ENCODE measurements at regions not wholly inside any gene's neighbourhood (a gene's known extent, or its start where the extent isn't known, plus 50 kb on each side); places are given as distances from the start of the nearest gene placed in this dataset.

DNA sequence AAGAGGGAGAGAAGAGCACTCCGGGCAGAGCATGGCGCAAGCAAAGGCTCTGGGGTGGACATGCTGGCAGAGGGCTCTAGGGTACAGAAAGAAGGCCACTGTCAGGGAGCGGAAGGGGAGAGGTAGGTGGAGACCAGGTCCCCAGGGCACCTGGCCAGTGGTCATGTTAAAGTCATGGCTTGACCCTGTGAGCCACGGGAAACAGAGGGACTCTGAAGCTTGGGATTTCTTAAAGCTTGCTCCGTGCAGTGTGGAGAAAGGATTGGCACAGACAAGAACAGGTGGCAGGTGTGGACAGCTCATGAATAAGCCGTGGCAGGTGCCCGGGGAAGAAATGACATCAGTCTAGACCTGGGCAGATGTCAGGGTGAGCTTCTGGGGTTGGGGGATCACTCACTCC is 413.8 kb downstream of the BCL11B start:
- Histone ChIP-seq H2AFZ (no peak overlapping the region), H3K36me3 (ENCODE audit: low read depth) (no peaks in the 10 kb centered on the region), H3K4me1 (ENCODE audit: insufficient read depth) (no peaks in the 10 kb centered on the region), H3K9me2 (ENCODE audit: insufficient read depth) (no peaks in the 10 kb centered on the region), H3K9me3 (ENCODE audit: low read depth) (no peaks in the 10 kb centered on the region), H3K9ac (no peak overlapping the region), H3K27me3 (replicated peaks; ENCODE audit: insufficient read depth) (no peaks in the 10 kb centered on the region), H4K20me1 (ENCODE audit: insufficient read depth) (no peaks in the 10 kb centered on the region), H3F3A (ENCODE audit: insufficient read depth) (no peaks in the 10 kb centered on the region), H3K27ac (no peak overlapping the region), H3K79me2 (ENCODE audit: insufficient read depth) (no peaks in the 10 kb centered on the region), H3K4me3 (no peak overlapping the region), H3K4me2 (ENCODE audit: unreplicated experiment) (no peak overlapping the region)
- no peak for DNase-seq
- in situ Hi-C loops (cut with MboI) = no loop called here
- 49 to 56% methylated on average over 7 of the region's 7 CpGs for WGBS, 2 experiments (ENCODE audit: low coverage in 1 of 2, low lambda C conversion rate in 2 of 2, missing lambda C conversion rate in 2 of 2)
- TF ChIP-seq EZH2phosphoT487 (IDR thresholded peaks at IDR 0.05; ENCODE audit: insufficient read depth, low read depth) (no peak), EZH2 (IDR thresholded peaks at IDR 0.05; ENCODE audit: insufficient read depth, poor library complexity, severe bottlenecking) (no peak)

DNA sequence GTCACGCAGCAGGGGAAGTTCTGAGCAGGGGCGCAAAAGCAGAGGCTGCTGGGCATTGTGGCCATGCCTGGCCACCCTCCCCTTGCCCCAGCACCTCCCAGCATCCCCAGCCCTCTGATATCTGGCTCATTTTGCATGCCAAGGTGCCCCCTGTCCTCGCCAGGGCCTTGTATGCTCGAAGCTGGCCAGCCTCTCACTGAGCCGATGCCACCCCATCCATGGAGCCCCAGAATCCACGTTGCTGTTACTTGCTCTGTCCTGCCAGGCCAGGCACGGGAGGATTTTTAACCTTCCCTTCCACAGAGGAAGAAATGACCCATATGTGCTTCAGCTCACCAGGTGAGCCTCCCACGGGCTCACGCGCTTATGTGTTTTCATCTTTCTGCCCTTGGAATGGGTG is 413.4 kb downstream of the BCL11B start:
- Histone ChIP-seq H2AFZ (no peak overlapping the region), H3K4me2 (ENCODE audit: unreplicated experiment) (no peak overlapping the region), H3K9me2 (ENCODE audit: insufficient read depth) (no peaks in the 10 kb centered on the region), H3K4me3 (no peak overlapping the region), H4K20me1 (ENCODE audit: insufficient read depth) (no peaks in the 10 kb centered on the region), H3F3A (ENCODE audit: insufficient read depth) (no peaks in the 10 kb centered on the region), H3K9me3 (ENCODE audit: low read depth) (no peaks in the 10 kb centered on the region), H3K9ac (no peak overlapping the region), H3K27me3 (replicated peaks; ENCODE audit: insufficient read depth) (no peaks in the 10 kb centered on the region), H3K36me3 (ENCODE audit: low read depth) (no peaks in the 10 kb centered on the region), H3K79me2 (ENCODE audit: insufficient read depth) (no peaks in the 10 kb centered on the region), H3K27ac (no peak overlapping the region), H3K4me1 (ENCODE audit: insufficient read depth) (no peaks in the 10 kb centered on the region)
- no peak for TF ChIP-seq EZH2phosphoT487 (IDR thresholded peaks at IDR 0.05; ENCODE audit: insufficient read depth, low read depth)
- no peak for TF ChIP-seq EZH2 (IDR thresholded peaks at IDR 0.05; ENCODE audit: insufficient read depth, poor library complexity, severe bottlenecking)
- no peak for DNase-seq
- in situ Hi-C loops (cut with MboI) = no loop called here
- WGBS, 2 experiments (ENCODE audit: low coverage in 1 of 2, low lambda C conversion rate in 2 of 2, missing lambda C conversion rate in 2 of 2) = 54 to 57% methylated on average over 10 of the region's 10 CpGs

DNA sequence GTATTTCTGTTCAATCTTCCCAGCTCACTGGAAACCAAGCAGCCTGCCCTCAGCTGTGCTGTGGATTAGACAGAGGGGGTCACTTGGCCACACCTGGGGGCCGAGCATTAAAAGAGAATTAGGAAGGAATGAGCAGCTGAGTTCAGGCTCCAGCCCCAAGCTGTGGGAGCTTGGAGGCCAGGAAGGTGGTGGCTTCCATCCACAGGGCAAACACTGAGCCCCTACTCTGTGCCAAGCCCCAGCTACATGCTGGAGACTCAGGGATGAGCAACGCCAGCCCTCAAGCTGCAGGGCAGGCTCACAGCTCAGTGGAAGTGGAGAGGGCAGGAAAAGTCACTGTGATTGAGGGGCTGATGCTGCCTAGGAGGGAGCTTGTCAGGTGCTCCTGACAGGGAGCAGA is 412.7 kb downstream of the BCL11B start:
- no peaks in the 10 kb centered on the region for H3K27me3 ChIP-seq (replicated peaks; ENCODE audit: insufficient read depth)
- H3K4me1 ChIP-seq (ENCODE audit: insufficient read depth) = no peaks in the 10 kb centered on the region
- no peaks in the 10 kb centered on the region for H3K9me3 ChIP-seq (ENCODE audit: low read depth)
- no peaks in the 10 kb centered on the region for H3K9me2 ChIP-seq (ENCODE audit: insufficient read depth)
- no peaks in the 10 kb centered on the region for H3K36me3 ChIP-seq (ENCODE audit: low read depth)
- in situ Hi-C loops (cut with MboI) = no loop called here
- H2AFZ ChIP-seq = no peak overlapping the region
- no peaks in the 10 kb centered on the region for H3K79me2 ChIP-seq (ENCODE audit: insufficient read depth)
- 33 to 41% methylated on average over 2 of the region's 2 CpGs for WGBS, 2 experiments (ENCODE audit: low coverage in 1 of 2, low lambda C conversion rate in 2 of 2, missing lambda C conversion rate in 2 of 2)
- H3F3A ChIP-seq (ENCODE audit: insufficient read depth) = no peaks in the 10 kb centered on the region
- TF ChIP-seq EZH2phosphoT487 (IDR thresholded peaks at IDR 0.05; ENCODE audit: insufficient read depth, low read depth) (no peak), EZH2 (IDR thresholded peaks at IDR 0.05; ENCODE audit: insufficient read depth, poor library complexity, severe bottlenecking) (no peak)
- no peak for DNase-seq
- H3K4me3 ChIP-seq = no peak overlapping the region
- no peaks in the 10 kb centered on the region for H4K20me1 ChIP-seq (ENCODE audit: insufficient read depth)
- H3K9ac ChIP-seq = no peak overlapping the region
- H3K4me2 ChIP-seq (ENCODE audit: unreplicated experiment) = no peak overlapping the region
- no peak overlapping the region for H3K27ac ChIP-seq

DNA sequence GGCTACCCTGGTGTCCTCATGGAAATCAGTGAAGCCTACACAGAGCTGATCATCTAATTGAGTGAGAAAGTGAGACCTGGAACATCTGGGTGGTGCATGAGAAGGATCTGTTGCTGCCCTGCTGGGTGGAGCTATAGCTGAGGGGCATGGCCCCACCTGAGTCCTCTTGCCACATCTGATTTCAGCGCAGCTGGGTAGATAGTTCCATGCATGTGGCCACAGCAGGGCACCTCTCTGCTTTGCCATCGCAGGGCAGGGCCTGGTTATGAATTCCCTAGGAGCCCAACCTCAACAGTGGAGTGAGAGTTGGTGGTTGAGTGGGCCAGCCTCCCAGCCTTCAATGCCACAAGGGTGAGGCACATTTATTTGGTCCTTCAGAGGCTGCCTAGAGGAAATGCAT is 407.8 kb downstream of the BCL11B start:
- WGBS, 2 experiments (ENCODE audit: low coverage in 1 of 2, low lambda C conversion rate in 2 of 2, missing lambda C conversion rate in 2 of 2) = 32 to 43% methylated on average over 2 of the region's 2 CpGs
- Histone ChIP-seq H3K4me2 (ENCODE audit: unreplicated experiment) (no peak overlapping the region), H3K27me3 (replicated peaks; ENCODE audit: insufficient read depth) (no peaks in the 10 kb centered on the region), H3F3A (ENCODE audit: insufficient read depth) (no peaks in the 10 kb centered on the region), H3K9me3 (ENCODE audit: low read depth) (no peaks in the 10 kb centered on the region), H3K27ac (no peak overlapping the region), H3K4me3 (no peak overlapping the region), H3K9ac (no peak overlapping the region), H3K36me3 (ENCODE audit: low read depth) (no peaks in the 10 kb centered on the region), H3K4me1 (ENCODE audit: insufficient read depth) (no peaks in the 10 kb centered on the region), H4K20me1 (ENCODE audit: insufficient read depth) (no peaks in the 10 kb centered on the region), H3K9me2 (ENCODE audit: insufficient read depth) (no peaks in the 10 kb centered on the region), H2AFZ (no peak overlapping the region), H3K79me2 (ENCODE audit: insufficient read depth) (no peaks in the 10 kb centered on the region)
- in situ Hi-C loops (cut with MboI) = no loop called here
- no peak for DNase-seq
- TF ChIP-seq EZH2phosphoT487 (IDR thresholded peaks at IDR 0.05; ENCODE audit: insufficient read depth, low read depth) (no peak), EZH2 (IDR thresholded peaks at IDR 0.05; ENCODE audit: insufficient read depth, poor library complexity, severe bottlenecking) (no peak)

DNA sequence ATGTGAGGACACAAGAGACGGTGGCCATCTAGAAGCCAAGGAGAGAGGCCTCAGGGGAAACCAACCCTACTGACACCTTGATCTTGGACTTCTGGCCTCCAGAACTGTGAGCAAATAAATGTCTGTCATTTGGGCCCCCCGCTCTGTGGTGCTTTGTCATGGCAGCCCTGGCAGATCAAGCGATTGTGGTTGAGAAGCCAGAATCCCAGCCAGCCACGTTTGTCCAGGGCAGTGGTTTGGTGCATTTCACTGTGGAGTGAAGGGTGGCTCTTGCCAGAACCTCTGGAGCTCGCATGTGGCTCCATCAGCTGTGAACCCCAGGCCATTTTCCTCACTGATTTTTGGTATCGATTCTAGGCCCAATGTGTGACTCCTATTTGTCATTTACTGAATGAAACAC is 404.9 kb downstream of the BCL11B start:
- Histone ChIP-seq H3K9me3 (ENCODE audit: low read depth) (no peaks in the 10 kb centered on the region), H3F3A (ENCODE audit: insufficient read depth) (no peaks in the 10 kb centered on the region), H3K4me2 (ENCODE audit: unreplicated experiment) (no peak overlapping the region), H3K27me3 (replicated peaks; ENCODE audit: insufficient read depth) (no peaks in the 10 kb centered on the region), H3K4me3 (no peak overlapping the region), H3K9me2 (ENCODE audit: insufficient read depth) (no peaks in the 10 kb centered on the region), H3K4me1 (ENCODE audit: insufficient read depth) (no peaks in the 10 kb centered on the region), H2AFZ (no peak overlapping the region), H4K20me1 (ENCODE audit: insufficient read depth) (no peaks in the 10 kb centered on the region), H3K27ac (no peak overlapping the region), H3K36me3 (ENCODE audit: low read depth) (no peaks in the 10 kb centered on the region), H3K9ac (no peak overlapping the region), H3K79me2 (ENCODE audit: insufficient read depth) (no peaks in the 10 kb centered on the region)
- in situ Hi-C loops (cut with MboI) = no loop called here
- TF ChIP-seq EZH2phosphoT487 (IDR thresholded peaks at IDR 0.05; ENCODE audit: insufficient read depth, low read depth) (no peak), EZH2 (IDR thresholded peaks at IDR 0.05; ENCODE audit: insufficient read depth, poor library complexity, severe bottlenecking) (no peak)
- WGBS, 2 experiments (ENCODE audit: low coverage in 1 of 2, low lambda C conversion rate in 2 of 2, missing lambda C conversion rate in 2 of 2) = 57 to 60% methylated on average over 6 of the region's 6 CpGs
- DNase-seq = no peak

All from GM23248 (cell line).